Spleen (tissue), 11 donors: ENCODE measurements at regions not wholly inside any gene's neighbourhood (a gene's known extent, or its start where the extent isn't known, plus 50 kb on each side); places are given as distances from the start of the nearest gene placed in this dataset.

ENCODE experiments used
- DNase-seq: peaks from one replicate; pipeline ENCODE4 v3.0.0-alpha.2; 2020
- H3K27ac ChIP-seq, 8 donors: fragments of 200-600 bp; sonication (generic) in 7 of 8; 1 replicate in 4 of 8; 2 replicates in 4 of 8; pipeline versions ENCODE4 v1.5.0 to v1.8.0; 2016 to 2021; ENCODE audit warnings: inconsistent platforms in 4 of 8, mild to moderate bottlenecking in 4 of 8, moderate library complexity in 1 of 8
- H3K27me3 ChIP-seq, 7 donors: fragments of 200-600 bp; sonication (generic) in 6 of 7; replicated peaks in 1 of 7; 1 replicate in 4 of 7; 2 replicates in 3 of 7; pipeline versions ENCODE4 v1.5.0 to v1.8.0; 2016 to 2021; ENCODE audit warnings: inconsistent platforms in 3 of 7, mild to moderate bottlenecking in 1 of 7
- H3K36me3 ChIP-seq, 6 donors: fragments of 200-600 bp; sonication (generic) in 5 of 6; 1 replicate in 4 of 6; 2 replicates in 2 of 6; pipeline versions ENCODE4 v1.5.0 to v1.8.0; 2016 to 2021; ENCODE audit warnings: inconsistent platforms in 2 of 6
- H3K4me1 ChIP-seq, 6 donors: fragments of 200-600 bp; sonication (generic) in 5 of 6; 1 replicate in 3 of 6; 2 replicates in 3 of 6; pipeline versions ENCODE4 v1.5.0 to v1.8.0; 2016 to 2021; ENCODE audit warnings: inconsistent platforms in 3 of 6
- H3K4me3 ChIP-seq, 8 donors: fragments of 200-600 bp; sonication (generic) in 7 of 8; 1 replicate in 4 of 8; 2 replicates in 4 of 8; pipeline versions ENCODE4 v1.5.0 to v1.8.0; 2016 to 2021; ENCODE audit warnings: inconsistent platforms in 4 of 8, mild to moderate bottlenecking in 4 of 8, moderate library complexity in 2 of 8
- H3K9me3 ChIP-seq, 8 donors: fragments of 200-600 bp; sonication (generic) in 7 of 8; 1 replicate in 4 of 8; 2 replicates in 4 of 8; pipeline versions ENCODE4 v1.5.0 to v1.8.0; 2016 to 2021; ENCODE audit warnings: inconsistent platforms in 4 of 8
- POLR2A ChIP-seq, 3 donors: fragments of 450-650 bp; IDR thresholded peaks; one replicate each; pipeline ENCODE4 v1.5.1; 2017; ENCODE audit warnings: antibody characterized with exemption in 3 of 3, mild to moderate bottlenecking in 1 of 3
- POLR2AphosphoS5 ChIP-seq, 3 donors: sonication (generic); formaldehyde crosslinking; IDR thresholded peaks; one replicate each; pipeline ENCODE4 v1.5.1; 2017; ENCODE audit warnings: antibody characterized with exemption in 3 of 3
- WGBS, 5 donors: extraction: QIAGEN DNeasy Blood & Tissue Kit in 3 of 5; methylation state at CpG; one replicate each; pipeline versions ENCODE4 v1.1.5 to v1.1.7; 2013 to 2018; 5-methylcytosine and 5-hydroxymethylcytosine counted together
- intact Hi-C: fragments of 100-400 bp; cut with DNase I; formaldehyde crosslinking; loops from one replicate; pipeline ENCODE4 v1.15.0; 2023; ENCODE audit warnings: low total_unique reads
- TF ChIP-seq, protein P1 (sequence below), 11 experiments: fragments of 200-600 bp in 7 of 11; fragments of 450-650 bp in 4 of 11; sonication (generic) in 4 of 11; IDR thresholded peaks in 8 of 11; conservative IDR thresholded peaks in 3 of 11; 1 replicate in 7 of 11; 2 replicates in 4 of 11; pipeline versions ENCODE4 v1.4.0 to v1.8.0; 2016 to 2021; ENCODE audit warnings: antibody characterized with exemption in 11 of 11, inconsistent platforms in 4 of 11, mild to moderate bottlenecking in 1 of 11
- donor health status: healthy with polysubstance abuse.
- donor health status: DM: no; HTN: no; CAD: no; lungs with moderate emphysema.
- donor health status: DM: no; HTN: no; CAD: no.
- donor health status: Bipolar disorder and iron deficiency.
- donor health status: healthy.
- donor health status: DM: no; HTN: no; CAD: no.
- donor health status: DM: yes; HTN: yes; CAD: no.

DNA sequence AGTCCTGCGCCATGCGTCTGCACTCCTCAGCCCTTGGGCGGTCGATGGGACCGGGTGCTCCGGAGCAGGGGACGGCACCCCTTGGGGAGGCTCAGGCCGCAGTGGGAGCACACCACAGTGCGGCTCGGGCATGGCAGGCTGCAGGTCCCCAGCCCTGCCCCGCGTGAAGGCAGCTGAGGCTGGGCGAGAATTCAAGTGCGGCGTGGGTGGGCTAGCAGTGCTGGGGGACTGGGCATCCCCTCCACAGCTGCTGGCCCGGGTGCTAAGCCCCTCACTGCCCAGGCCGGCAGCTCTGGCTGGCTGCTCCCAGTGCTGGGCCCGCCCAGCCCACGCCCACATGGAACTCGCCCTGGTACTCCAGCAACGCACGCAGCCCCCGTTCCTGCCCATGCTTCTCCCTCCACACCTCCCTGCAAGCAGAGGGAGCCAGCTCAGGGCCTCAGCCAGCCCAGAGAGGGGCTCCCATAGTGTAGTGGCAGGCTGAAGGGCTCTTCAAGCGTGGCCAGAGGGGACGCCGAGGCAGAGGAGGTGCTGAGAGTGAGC lies 198.3 kb upstream of the CNTNAP5 start:
- peak; percentile 57 for DNase-seq
- Histone ChIP-seq H3K27me3 (no peaks in the 10 kb centered on the region), H3K36me3 (no peaks in the 10 kb centered on the region), H3K4me1 (no peaks in the 10 kb centered on the region), H3K9me3 (peaks cover 0 to 27% (median 14%) of the 10 kb centered on the region in 8 donors), H3K27ac (no peak overlapping the region), H3K4me3 (no peak overlapping the region)
- TF ChIP-seq, protein P1, sequence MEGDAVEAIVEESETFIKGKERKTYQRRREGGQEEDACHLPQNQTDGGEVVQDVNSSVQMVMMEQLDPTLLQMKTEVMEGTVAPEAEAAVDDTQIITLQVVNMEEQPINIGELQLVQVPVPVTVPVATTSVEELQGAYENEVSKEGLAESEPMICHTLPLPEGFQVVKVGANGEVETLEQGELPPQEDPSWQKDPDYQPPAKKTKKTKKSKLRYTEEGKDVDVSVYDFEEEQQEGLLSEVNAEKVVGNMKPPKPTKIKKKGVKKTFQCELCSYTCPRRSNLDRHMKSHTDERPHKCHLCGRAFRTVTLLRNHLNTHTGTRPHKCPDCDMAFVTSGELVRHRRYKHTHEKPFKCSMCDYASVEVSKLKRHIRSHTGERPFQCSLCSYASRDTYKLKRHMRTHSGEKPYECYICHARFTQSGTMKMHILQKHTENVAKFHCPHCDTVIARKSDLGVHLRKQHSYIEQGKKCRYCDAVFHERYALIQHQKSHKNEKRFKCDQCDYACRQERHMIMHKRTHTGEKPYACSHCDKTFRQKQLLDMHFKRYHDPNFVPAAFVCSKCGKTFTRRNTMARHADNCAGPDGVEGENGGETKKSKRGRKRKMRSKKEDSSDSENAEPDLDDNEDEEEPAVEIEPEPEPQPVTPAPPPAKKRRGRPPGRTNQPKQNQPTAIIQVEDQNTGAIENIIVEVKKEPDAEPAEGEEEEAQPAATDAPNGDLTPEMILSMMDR (IDR thresholded peaks at IDR 0.05 in 8 of 11, conservative IDR thresholded peaks at IDR 0.05 in 3 of 11) = no peak
- TF ChIP-seq POLR2A (IDR thresholded peaks at IDR 0.05) = no peak
- intact Hi-C loops = no loop called here
- WGBS, 5 donors = 95 to 100% (median 96%) methylated on average over 8 to 26 of the region's 26 CpGs

DNA sequence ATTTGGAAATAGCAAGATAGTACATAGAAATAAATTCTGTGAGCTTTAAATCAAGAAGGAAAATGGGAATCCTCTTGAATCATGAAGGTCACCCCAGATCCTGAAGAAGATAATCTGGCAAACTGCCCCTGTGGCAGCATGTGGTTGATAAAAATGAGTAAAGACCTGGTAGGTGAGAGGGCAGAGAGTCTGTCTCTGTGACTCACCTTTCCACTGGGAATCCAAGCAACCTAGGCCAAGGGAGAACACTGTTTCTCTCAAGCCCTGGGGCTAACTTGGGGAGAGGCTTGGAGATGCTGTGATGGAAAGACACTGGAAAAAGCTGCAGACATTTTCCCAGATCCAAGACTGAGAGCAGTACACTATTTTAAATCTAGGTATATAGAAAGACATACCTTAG lies 185.8 kb upstream of the CNTNAP5 start:
- no peaks in the 10 kb centered on the region for H3K27me3 ChIP-seq
- TF ChIP-seq POLR2A (IDR thresholded peaks at IDR 0.05) (no peak), POLR2AphosphoS5 (IDR thresholded peaks at IDR 0.05) (no peak)
- TF ChIP-seq, protein P1 (IDR thresholded peaks at IDR 0.05 in 8 of 11, conservative IDR thresholded peaks at IDR 0.05 in 3 of 11) = no peak
- peaks cover 0 to 61% (median 48%) of the 10 kb centered on the region in 8 donors for H3K9me3 ChIP-seq
- H3K4me1 ChIP-seq = no peaks in the 10 kb centered on the region
- no peak overlapping the region for H3K4me3 ChIP-seq
- no peaks in the 10 kb centered on the region for H3K36me3 ChIP-seq
- no peak overlapping the region for H3K27ac ChIP-seq
- no peak for DNase-seq
- intact Hi-C loops = no loop called here

DNA sequence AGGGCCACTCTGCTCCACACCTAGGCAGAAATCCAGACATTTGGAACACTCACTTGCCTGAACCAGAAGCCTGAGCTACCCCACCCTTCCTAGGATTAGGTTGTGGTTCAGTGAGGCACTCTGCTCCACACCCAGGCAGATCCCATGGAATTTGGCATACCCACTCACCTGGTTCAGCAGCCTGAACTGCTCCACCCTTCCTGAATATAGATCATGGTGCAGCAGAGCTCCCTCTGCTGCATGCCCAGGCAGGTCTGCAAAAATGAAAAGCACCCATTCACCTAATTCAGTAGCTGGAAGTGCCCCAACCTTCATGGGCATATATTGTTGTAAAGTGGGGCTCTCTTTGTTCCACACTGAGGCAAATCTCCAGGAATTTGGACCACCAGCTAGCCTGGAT lies 185.1 kb upstream of the CNTNAP5 start:
- Histone ChIP-seq H3K4me3 (no peak overlapping the region), H3K27me3 (no peaks in the 10 kb centered on the region), H3K4me1 (no peaks in the 10 kb centered on the region), H3K9me3 (peaks cover 0 to 63% (median 48%) of the 10 kb centered on the region in 8 donors), H3K36me3 (no peaks in the 10 kb centered on the region), H3K27ac (no peak overlapping the region)
- intact Hi-C loops = no loop called here
- DNase-seq = peak; percentile 7
- TF ChIP-seq POLR2A (IDR thresholded peaks at IDR 0.05) (no peak), POLR2AphosphoS5 (IDR thresholded peaks at IDR 0.05) (no peak)
- TF ChIP-seq, protein P1 (IDR thresholded peaks at IDR 0.05 in 8 of 11, conservative IDR thresholded peaks at IDR 0.05 in 3 of 11) = no peak

DNA sequence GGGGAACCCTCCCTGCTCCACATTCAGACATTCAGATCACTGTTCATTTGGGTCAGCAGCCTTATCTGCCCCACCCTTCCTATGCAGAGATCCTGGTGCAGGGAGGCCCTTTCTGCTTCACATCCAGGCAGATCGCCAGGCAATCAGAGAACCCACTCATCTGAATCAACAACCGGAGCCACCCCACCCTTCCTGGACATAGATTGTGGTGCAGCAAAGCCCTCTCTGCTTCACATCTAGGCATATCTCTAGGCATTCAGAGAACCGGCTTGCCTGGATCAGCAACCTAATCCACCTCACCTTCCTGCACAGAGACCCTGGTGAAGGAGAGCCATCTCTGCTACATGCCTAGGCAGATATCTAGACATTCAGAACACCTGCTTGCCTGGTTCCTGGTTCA lies 184.5 kb upstream of the CNTNAP5 start:
- H3K9me3 ChIP-seq = peaks cover 0 to 63% (median 49%) of the 10 kb centered on the region in 8 donors
- no peaks in the 10 kb centered on the region for H3K36me3 ChIP-seq
- no peaks in the 10 kb centered on the region for H3K27me3 ChIP-seq
- no peak for DNase-seq
- TF ChIP-seq, protein P1 (IDR thresholded peaks at IDR 0.05 in 8 of 11, conservative IDR thresholded peaks at IDR 0.05 in 3 of 11) = no peak
- TF ChIP-seq POLR2A (IDR thresholded peaks at IDR 0.05) = no peak
- no peak for TF ChIP-seq POLR2AphosphoS5 (IDR thresholded peaks at IDR 0.05)
- no peak overlapping the region for H3K27ac ChIP-seq
- H3K4me1 ChIP-seq = no peaks in the 10 kb centered on the region
- 57 to 87% (median 75%) methylated on average over 3 of the region's 3 CpGs for whole genome bisulfite sequencing, 5 donors
- intact Hi-C loops = no loop called here
- no peak overlapping the region for H3K4me3 ChIP-seq
